Muscle layer of colon (tissue), 2 donors: ENCODE measurements at regions not wholly inside any gene's neighbourhood (a gene's known extent, or its start where the extent isn't known, plus 50 kb on each side); places are given as distances from the start of the nearest gene placed in this dataset.

Source experiments
- H3K27ac ChIP-seq: one replicate; pipeline ENCODE4 v1.7.0; 2013; ENCODE audit warnings: low read depth, mild to moderate bottlenecking, low read length, moderate library complexity
- H3K27me3 ChIP-seq, 2 donors: one replicate each; pipeline ENCODE4 v1.7.0; 2013; ENCODE audit warnings: low read length in 2 of 2, mild to moderate bottlenecking in 2 of 2; ENCODE audit not compliant: insufficient read depth in 2 of 2, control insufficient read depth in 1 of 2
- H3K36me3 ChIP-seq: one replicate; pipeline ENCODE4 v1.7.0; 2013; ENCODE audit warnings: mild to moderate bottlenecking, low read length; ENCODE audit not compliant: insufficient read depth
- H3K4me1 ChIP-seq: one replicate; pipeline ENCODE4 v1.7.0; 2013; ENCODE audit warnings: mild to moderate bottlenecking, low read length; ENCODE audit not compliant: insufficient read depth
- H3K4me3 ChIP-seq, 2 donors: one replicate each; pipeline ENCODE4 v1.7.0; 2013; ENCODE audit warnings: low read length in 2 of 2, low read depth in 1 of 2, mild to moderate bottlenecking in 1 of 2, moderate library complexity in 1 of 2
- H3K9ac ChIP-seq: one replicate; pipeline ENCODE4 v1.7.0; 2013; ENCODE audit warnings: low read length
- H3K9me3 ChIP-seq: one replicate; pipeline ENCODE4 v1.7.0; 2013; ENCODE audit warnings: mild to moderate bottlenecking, low read length
- donor health status: abdominal sarcoma.
- donor health status: Adenocarcinoma of cecum.

- no peak overlapping the region for H3K27ac ChIP-seq
- no peaks in the 10 kb centered on the region for H3K27me3 ChIP-seq
- no peaks in the 10 kb centered on the region for H3K9me3 ChIP-seq
- no peaks in the 10 kb centered on the region for H3K36me3 ChIP-seq
- H3K4me3 ChIP-seq, result no peak overlapping the region
- no peaks in the 10 kb centered on the region for H3K4me1 ChIP-seq
- H3K9ac ChIP-seq, result no peak overlapping the region
Observed at GRCh38 chr4:184526228-184526627, 51.9 kb upstream of the IRF2 start.
